ENCODE measurements at regions not wholly inside any gene's neighbourhood (a gene's known extent, or its start where the extent isn't known, plus 50 kb on each side); places are given as distances from the start of the nearest gene placed in this dataset.

GRCh38 chr5:97623441-97623840 is 440.4 kb upstream of the RIOK2 start:
- H2BK5ac ChIP-seq (ENCODE audit: low read depth, low read length, poor library complexity, severe bottlenecking) = no peak overlapping the region
- no peak overlapping the region for H3K23ac ChIP-seq (ENCODE audit: low read depth, low read length)
- H2AFZ ChIP-seq (replicated peaks; ENCODE audit: low read length, poor library complexity) = no peak overlapping the region
- 80% methylated on average over 1 of the region's 3 CpGs; no CpG with 5 or more reads in 1 of the 2 experiments for WGBS, 2 experiments (ENCODE audit: extremely low coverage in 2 of 2, insufficient read length in 1 of 2)
- no peak overlapping the region for H4K5ac ChIP-seq (ENCODE audit: low read depth, low read length)
- no peak overlapping the region for H2BK120ac ChIP-seq (ENCODE audit: low read depth, low read length)
- H4K20me1 ChIP-seq (ENCODE audit: insufficient read depth, low read length) = no peaks in the 10 kb centered on the region
- intact Hi-C loops (cut with micrococcal nuclease) = no loop called here
- H3K56ac ChIP-seq (ENCODE audit: extremely low read depth, insufficient read depth, low read length) = no peak overlapping the region
- H3K27ac ChIP-seq (ENCODE audit: insufficient read depth, low read length) = no peak overlapping the region
- H4K91ac ChIP-seq (ENCODE audit: insufficient read depth, low read depth, low read length) = no peak overlapping the region
- H2BK15ac ChIP-seq (ENCODE audit: low read depth, low read length) = no peak overlapping the region
- ATAC-seq (ENCODE audit: low read depth) = no peak
- H3K4me1 ChIP-seq (ENCODE audit: control insufficient read depth, insufficient read depth, low read length) = no peaks in the 10 kb centered on the region
- H3K9ac ChIP-seq (ENCODE audit: low read depth, low read length) = no peak overlapping the region
- ChIA-PET CTCF (no interaction called here), POLR2A (ENCODE audit: unreplicated experiment) (no interaction called here)
- H3K9me3 ChIP-seq (ENCODE audit: control insufficient read depth, insufficient read depth, low read length) = no peaks in the 10 kb centered on the region
- no peak overlapping the region for H2AK9ac ChIP-seq (replicated peaks; ENCODE audit: low read depth, low read length, poor library complexity)
- H3K4me3 ChIP-seq (ENCODE audit: insufficient read depth, low read depth, low read length) = no peak overlapping the region
- no peak overlapping the region for H2AK5ac ChIP-seq (ENCODE audit: low read depth, low read length)
- no peak overlapping the region for H3K4me2 ChIP-seq (ENCODE audit: low read depth, low read length)
- H3K27me3 ChIP-seq (ENCODE audit: control insufficient read depth, insufficient read depth, low read length) = no peaks in the 10 kb centered on the region
- no peak overlapping the region for H3K18ac ChIP-seq (ENCODE audit: low read depth, low read length)
- H3K4ac ChIP-seq (ENCODE audit: low read depth, low read length) = no peak overlapping the region
- no peaks in the 10 kb centered on the region for H3K9me1 ChIP-seq (ENCODE audit: insufficient read depth, low read length)
- no peak overlapping the region for H4K8ac ChIP-seq (ENCODE audit: low read depth in 2 of 2, low read length in 2 of 2)
- H3K14ac ChIP-seq (replicated peaks; ENCODE audit: low read depth, low read length) = no peak overlapping the region
- H3K36me3 ChIP-seq (ENCODE audit: control insufficient read depth, insufficient read depth, low read length) = no peaks in the 10 kb centered on the region
- in situ Hi-C loops (cut with MboI; ENCODE audit: low sequenced_read_pairs) = no loop called here
- no peak overlapping the region for H2BK20ac ChIP-seq (ENCODE audit: low read depth, low read length)
- no peak for DNase-seq
- no peaks in the 10 kb centered on the region for H3K79me1 ChIP-seq (ENCODE audit: low read depth in 1 of 2, low read length in 2 of 2)
- dilution Hi-C loops (cut with HindIII; ENCODE audit: low sequenced_read_pairs, unreplicated experiment) = no loop called here
- BruUV-seq (replicated peaks) = no TSS peak
- TF ChIP-seq CEBPB (IDR thresholded peaks at IDR 0.05; ENCODE audit: low read depth, low read length) (no peak), RAD21 (IDR thresholded peaks at IDR 0.05; ENCODE audit: low read length) (no peak), MXI1 (IDR thresholded peaks at IDR 0.05; ENCODE audit: borderline replicate concordance, low read depth, low read length) (no peak), NFE2L2 (IDR thresholded peaks at IDR 0.05; ENCODE audit: low read depth, low read length) (no peak), BHLHE40 (IDR thresholded peaks at IDR 0.05; ENCODE audit: low read depth, low read length) (no peak), RFX5 (IDR thresholded peaks at IDR 0.05; ENCODE audit: low read depth, low read length) (no peak), ELK1 (IDR thresholded peaks at IDR 0.05; ENCODE audit: borderline replicate concordance, low read depth, low read length) (no peak), CHD1 (IDR thresholded peaks at IDR 0.05; ENCODE audit: low read depth, low read length) (no peak), POLR2A (IDR thresholded peaks at IDR 0.05; ENCODE audit: low read depth, low read length) (no peak)
- TF ChIP-seq, protein P1, sequence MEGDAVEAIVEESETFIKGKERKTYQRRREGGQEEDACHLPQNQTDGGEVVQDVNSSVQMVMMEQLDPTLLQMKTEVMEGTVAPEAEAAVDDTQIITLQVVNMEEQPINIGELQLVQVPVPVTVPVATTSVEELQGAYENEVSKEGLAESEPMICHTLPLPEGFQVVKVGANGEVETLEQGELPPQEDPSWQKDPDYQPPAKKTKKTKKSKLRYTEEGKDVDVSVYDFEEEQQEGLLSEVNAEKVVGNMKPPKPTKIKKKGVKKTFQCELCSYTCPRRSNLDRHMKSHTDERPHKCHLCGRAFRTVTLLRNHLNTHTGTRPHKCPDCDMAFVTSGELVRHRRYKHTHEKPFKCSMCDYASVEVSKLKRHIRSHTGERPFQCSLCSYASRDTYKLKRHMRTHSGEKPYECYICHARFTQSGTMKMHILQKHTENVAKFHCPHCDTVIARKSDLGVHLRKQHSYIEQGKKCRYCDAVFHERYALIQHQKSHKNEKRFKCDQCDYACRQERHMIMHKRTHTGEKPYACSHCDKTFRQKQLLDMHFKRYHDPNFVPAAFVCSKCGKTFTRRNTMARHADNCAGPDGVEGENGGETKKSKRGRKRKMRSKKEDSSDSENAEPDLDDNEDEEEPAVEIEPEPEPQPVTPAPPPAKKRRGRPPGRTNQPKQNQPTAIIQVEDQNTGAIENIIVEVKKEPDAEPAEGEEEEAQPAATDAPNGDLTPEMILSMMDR (conservative IDR thresholded peaks at IDR 0.05; ENCODE audit: low read depth, low read length) = no peak
- TF ChIP-seq, protein P2, sequence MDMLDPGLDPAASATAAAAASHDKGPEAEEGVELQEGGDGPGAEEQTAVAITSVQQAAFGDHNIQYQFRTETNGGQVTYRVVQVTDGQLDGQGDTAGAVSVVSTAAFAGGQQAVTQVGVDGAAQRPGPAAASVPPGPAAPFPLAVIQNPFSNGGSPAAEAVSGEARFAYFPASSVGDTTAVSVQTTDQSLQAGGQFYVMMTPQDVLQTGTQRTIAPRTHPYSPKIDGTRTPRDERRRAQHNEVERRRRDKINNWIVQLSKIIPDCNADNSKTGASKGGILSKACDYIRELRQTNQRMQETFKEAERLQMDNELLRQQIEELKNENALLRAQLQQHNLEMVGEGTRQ (IDR thresholded peaks at IDR 0.05; ENCODE audit: low read depth, low read length) = no peak
